WTC11 (cell line): ENCODE measurements at regions not wholly inside any gene's neighbourhood (a gene's known extent, or its start where the extent isn't known, plus 50 kb on each side); places are given as distances from the start of the nearest gene placed in this dataset.

Experiments used
- ATAC-seq: fragments of 200-7000 bp; cut with Tn5 transposase; 2 replicates; pipeline ENCODE4 v1.10.0; 2021; ENCODE audit warnings: mild to moderate bottlenecking, moderate library complexity
- CTCF ChIA-PET: fragments of 300-600 bp; sonication (Branson Sonifier 250); formaldehyde crosslinking; loops from one replicate; lab custom pipeline; 2021; ENCODE audit warnings: antibody characterized with exemption; lab: Charles Lee
- POLR2A ChIA-PET: fragments of 350-600 bp; sonication (Branson Sonifier 250); formaldehyde crosslinking; loops from one replicate; lab custom pipeline; 2021; ENCODE audit warnings: antibody characterized with exemption; lab: Charles Lee
- DNase-seq: peaks from one replicate; pipeline ENCODE4 v3.0.0; 2021; ENCODE audit warnings: low spot score
- H3K27ac Mint-ChIP-seq: 2 replicates; pipeline ENCODE4 v1.8.0; 2021; ENCODE audit warnings: mixed read lengths
- H3K27me3 Mint-ChIP-seq: 2 replicates; pipeline ENCODE4 v1.8.0; 2021; ENCODE audit warnings: low read depth, mild to moderate bottlenecking, moderate library complexity, mixed read lengths
- H3K36me3 Mint-ChIP-seq: 2 replicates; pipeline ENCODE4 v1.8.0; 2021; ENCODE audit warnings: mixed read lengths
- H3K4me1 Mint-ChIP-seq: 2 replicates; pipeline ENCODE4 v1.8.0; 2022; ENCODE audit warnings: mixed read lengths
- H3K4me3 Mint-ChIP-seq: 2 replicates; pipeline ENCODE4 v1.8.0; 2021; ENCODE audit warnings: mild to moderate bottlenecking, moderate library complexity, mixed read lengths
- H3K9me3 Mint-ChIP-seq: 2 replicates; pipeline ENCODE4 v1.8.0; 2021; ENCODE audit warnings: mixed read lengths
- AFF4 ChIP-seq: sonication (generic); formaldehyde crosslinking; IDR thresholded peaks from 2 replicates; pipeline ENCODE4 v1.8.1; 2023; ENCODE audit warnings: mild to moderate bottlenecking, missing genetic modification reagents, borderline replicate concordance
- ATF1 ChIP-seq: sonication (generic); formaldehyde crosslinking; IDR thresholded peaks from 2 replicates; pipeline ENCODE4 v1.8.1; 2023; ENCODE audit warnings: mild to moderate bottlenecking, moderate library complexity, missing genetic modification reagents
- ATF2 ChIP-seq: sonication (generic); formaldehyde crosslinking; IDR thresholded peaks from 2 replicates; pipeline ENCODE4 v1.8.1; 2022; ENCODE audit warnings: low read depth, missing genetic modification reagents, borderline replicate concordance
- CDX4 ChIP-seq: fragments of 250-450 bp; sonication (Bioruptor Pico); IDR thresholded peaks from 2 replicates; pipeline ENCODE4 v1.9.0; 2021; ENCODE audit warnings: moderate library complexity, mild to moderate bottlenecking, inconsistent platforms, borderline replicate concordance
- CREM ChIP-seq: sonication (generic); formaldehyde crosslinking; IDR thresholded peaks from 2 replicates; pipeline ENCODE4 v1.8.1; 2022; ENCODE audit warnings: mild to moderate bottlenecking, missing genetic modification reagents, moderate library complexity
- ERG ChIP-seq: fragments of 250-450 bp; sonication (Bioruptor Pico); IDR thresholded peaks from 2 replicates; pipeline ENCODE4 v1.8.0; 2021; ENCODE audit warnings: mild to moderate bottlenecking
- FOXP4 ChIP-seq: sonication (generic); formaldehyde crosslinking; IDR thresholded peaks from 2 replicates; pipeline ENCODE4 v1.8.0; 2022; ENCODE audit warnings: mild to moderate bottlenecking, missing genetic modification reagents
- GTF2I ChIP-seq: fragments of 250-450 bp; sonication (Bioruptor Pico); conservative IDR thresholded peaks from 2 replicates; pipeline ENCODE4 v1.4.0; 2021; ENCODE audit warnings: mild to moderate bottlenecking
- HMGA2 ChIP-seq: fragments of 250-450 bp; sonication (Bioruptor Pico); IDR thresholded peaks from 2 replicates; pipeline ENCODE4 v1.4.0; 2021; ENCODE audit warnings: mild to moderate bottlenecking, moderate library complexity
- JAZF1 ChIP-seq: fragments of 250-450 bp; sonication (Bioruptor Pico); IDR thresholded peaks from 2 replicates; pipeline ENCODE4 v1.9.0; 2021; ENCODE audit warnings: moderate library complexity, mild to moderate bottlenecking, inconsistent platforms
- MYBL2 ChIP-seq: sonication (generic); formaldehyde crosslinking; IDR thresholded peaks from 2 replicates; pipeline ENCODE4 v1.8.1; 2023; ENCODE audit warnings: mild to moderate bottlenecking, moderate library complexity, missing genetic modification reagents
- NFE2L1 ChIP-seq: sonication (generic); formaldehyde crosslinking; IDR thresholded peaks from 2 replicates; pipeline ENCODE4 v1.8.1; 2023; ENCODE audit warnings: missing genetic modification reagents
- NR2C2 ChIP-seq: sonication (generic); formaldehyde crosslinking; IDR thresholded peaks from 2 replicates; pipeline ENCODE4 v1.8.0; 2022; ENCODE audit warnings: mild to moderate bottlenecking, missing genetic modification reagents
- OVOL2 ChIP-seq: fragments of 250-450 bp; sonication (Bioruptor Pico); IDR thresholded peaks from 2 replicates; pipeline ENCODE4 v1.9.0; 2021; ENCODE audit warnings: mild to moderate bottlenecking, borderline replicate concordance
- PREB ChIP-seq: sonication (generic); formaldehyde crosslinking; IDR thresholded peaks from 2 replicates; pipeline ENCODE4 v1.8.1; 2022; ENCODE audit warnings: mild to moderate bottlenecking, missing genetic modification reagents, moderate library complexity, borderline replicate concordance
- SOX15 ChIP-seq: fragments of 250-450 bp; sonication (Bioruptor Pico); IDR thresholded peaks from 2 replicates; pipeline ENCODE4 v1.9.0; 2021; ENCODE audit warnings: mild to moderate bottlenecking
- SP1 ChIP-seq: sonication (generic); formaldehyde crosslinking; conservative IDR thresholded peaks from 2 replicates; pipeline ENCODE4 v1.8.1; 2022; ENCODE audit warnings: missing genetic modification reagents
- USF2 ChIP-seq: sonication (generic); formaldehyde crosslinking; IDR thresholded peaks from 2 replicates; pipeline ENCODE4 v1.8.1; 2023; ENCODE audit warnings: mild to moderate bottlenecking, missing genetic modification reagents, moderate library complexity
- ZNF138 ChIP-seq: sonication (generic); formaldehyde crosslinking; conservative IDR thresholded peaks from 2 replicates; pipeline ENCODE4 v1.8.1; 2022; ENCODE audit warnings: mild to moderate bottlenecking, moderate library complexity, missing genetic modification reagents
- ZNF232 ChIP-seq: sonication (generic); formaldehyde crosslinking; IDR thresholded peaks from 2 replicates; pipeline ENCODE4 v1.8.0; 2022; ENCODE audit warnings: mild to moderate bottlenecking, missing genetic modification reagents
- ZNF263 ChIP-seq: sonication (generic); formaldehyde crosslinking; IDR thresholded peaks from 2 replicates; pipeline ENCODE4 v1.8.1; 2022; ENCODE audit warnings: low read depth, mild to moderate bottlenecking, moderate library complexity, missing genetic modification reagents
- ZNF317 ChIP-seq: sonication (generic); formaldehyde crosslinking; IDR thresholded peaks from 2 replicates; pipeline ENCODE4 v1.8.1; 2023; ENCODE audit warnings: low read depth, mild to moderate bottlenecking, moderate library complexity, missing genetic modification reagents, borderline replicate concordance

GRCh38 chr1:17963513-17963912, 144.1 kb upstream of the IGSF21 start:
- Mint-ChIP-seq H3K9me3 (no peaks in the 10 kb centered on the region), H3K27ac (no peak overlapping the region), H3K4me3 (no peak overlapping the region), H3K27me3 (peaks cover 51% of the 10 kb centered on the region), H3K36me3 (no peaks in the 10 kb centered on the region)
- CTCF ChIA-PET = interaction anchor here (1.0 to 2.0 kb wide), 4 partner anchors 44 to 618 kb away, joined by 3 to 6 read pairs (median 3); no protein-coding TSS in a partner anchor
- no peak for DNase-seq
- ATAC-seq = no peak
- no peak for TF ChIP-seq ZNF138 (CRISPR knock-in tag)
- no peak for TF ChIP-seq SP1 (CRISPR knock-in tag)
- no peak for TF ChIP-seq NR2C2 (CRISPR knock-in tag)
- TF ChIP-seq GTF2I (CRISPR knock-in tag) = no peak
- no peak for TF ChIP-seq NFE2L1 (CRISPR knock-in tag)
- TF ChIP-seq ATF1 (CRISPR knock-in tag) = no peak
- no peak for TF ChIP-seq ERG (CRISPR knock-in tag)
- no peak for TF ChIP-seq HMGA2 (CRISPR knock-in tag)
- TF ChIP-seq, all 79 proteins: peak for 0
- H3K4me1 Mint-ChIP-seq = peaks cover 14% of the 10 kb centered on the region
- POLR2A ChIA-PET = no interaction called here

GRCh38 chr1:17965515-17966100, 142.0 kb upstream of the IGSF21 start:
- POLR2A ChIA-PET = interaction anchor here (0.7 kb wide), 1 partner anchor 11 kb away, joined by 5 read pairs; no protein-coding TSS in a partner anchor
- CTCF ChIA-PET = no interaction called here
- DNase-seq = no peak
- no peaks in the 10 kb centered on the region for H3K36me3 Mint-ChIP-seq
- no peak overlapping the region for H3K27ac Mint-ChIP-seq
- H3K4me1 Mint-ChIP-seq = peaks cover 7% of the 10 kb centered on the region
- no peak overlapping the region for H3K4me3 Mint-ChIP-seq
- no peaks in the 10 kb centered on the region for H3K9me3 Mint-ChIP-seq
- H3K27me3 Mint-ChIP-seq = peaks cover 51% of the 10 kb centered on the region
- no peak for ATAC-seq
- TF ChIP-seq OVOL2 (no peak), CDX4 (CRISPR knock-in tag) (no peak), ATF2 (CRISPR knock-in tag) (no peak), MYBL2 (CRISPR knock-in tag) (no peak), AFF4 (no peak), JAZF1 (CRISPR knock-in tag) (no peak), USF2 (CRISPR knock-in tag) (no peak), FOXP4 (CRISPR knock-in tag) (no peak), ZNF232 (CRISPR knock-in tag) (no peak), PREB (CRISPR knock-in tag) (no peak), ZNF263 (CRISPR knock-in tag) (no peak), CREM (CRISPR knock-in tag) (no peak), NFE2L1 (CRISPR knock-in tag) (no peak), SOX15 (CRISPR knock-in tag) (no peak), ZNF317 (CRISPR knock-in tag) (no peak)
